Stimulated activated effector memory CD8-positive, alpha-beta T cell treated with anti-CD3 and anti-CD28 coated beads, Interleukin-12 subunit alpha, Interleukin-12 subunit beta, amount 100 ng/mL, for 72 hours (primary cell): ENCODE measurements at regions not wholly inside any gene's neighbourhood (a gene's known extent, or its start where the extent isn't known, plus 50 kb on each side); places are given as distances from the start of the nearest gene placed in this dataset.

Experiments used
- ATAC-seq: fragments of 150-1000 bp; cut with Tn5 transposase; 2 replicates; pipeline ENCODE4 v1.10.0; 2021
- DNase-seq, 2 donors: peaks; one replicate each; pipeline ENCODE4 v3.0.0; 2021 to 2022; ENCODE audit warnings: low spot score in 2 of 2
- H3K27ac Mint-ChIP-seq: one replicate; pipeline ENCODE4 v1.8.0; 2022; ENCODE audit warnings: mild to moderate bottlenecking, mixed read lengths
- H3K36me3 Mint-ChIP-seq: one replicate; pipeline ENCODE4 v1.8.0; 2022; ENCODE audit warnings: mild to moderate bottlenecking, mixed read lengths
- H3K4me1 Mint-ChIP-seq: one replicate; pipeline ENCODE4 v1.8.0; 2022; ENCODE audit warnings: mixed read lengths
- H3K4me3 Mint-ChIP-seq: one replicate; pipeline ENCODE4 v1.8.0; 2022; ENCODE audit warnings: mild to moderate bottlenecking, mixed read lengths
- H3K9me3 Mint-ChIP-seq: one replicate; pipeline ENCODE4 v1.8.0; 2022; ENCODE audit warnings: mixed read lengths

- ATAC-seq: no peak
- Mint-ChIP-seq H3K36me3 (no peaks in the 10 kb centered on the region), H3K4me3 (no peak overlapping the region), H3K27ac (no peak overlapping the region), H3K4me1 (no peaks in the 10 kb centered on the region), H3K9me3 (peaks cover 7% of the 10 kb centered on the region)
- no peak for DNase-seq
Measured at GRCh38 chr5:114060866-114061265, 301.0 kb upstream of the KCNN2 start.

- no peak for DNase-seq
- Mint-ChIP-seq H3K27ac (no peak overlapping the region), H3K4me1 (no peaks in the 10 kb centered on the region), H3K4me3 (no peak overlapping the region), H3K9me3 (peaks cover 3% of the 10 kb centered on the region), H3K36me3 (no peaks in the 10 kb centered on the region)
- ATAC-seq: no peak
Measured at GRCh38 chr5:114062932-114063867, 298.7 kb upstream of the KCNN2 start.

- Mint-ChIP-seq H3K4me3 (no peak overlapping the region), H3K9me3 (no peaks in the 10 kb centered on the region), H3K27ac (no peak overlapping the region), H3K36me3 (no peaks in the 10 kb centered on the region), H3K4me1 (no peaks in the 10 kb centered on the region)
- ATAC-seq (no peak), DNase-seq (no peak)
Measured at GRCh38 chr5:114065912-114066311, 296.0 kb upstream of the KCNN2 start.

GRCh38 chr5:114070093-114070722, 291.7 kb upstream of the KCNN2 start:
- no peaks in the 10 kb centered on the region for H3K9me3 Mint-ChIP-seq

GRCh38 chr5:114089259-114089658, 272.6 kb upstream of the KCNN2 start:
- H3K9me3 Mint-ChIP-seq: peaks cover 14% of the 10 kb centered on the region
- DNase-seq (no peak), ATAC-seq (no peak)
- H3K36me3 Mint-ChIP-seq: no peaks in the 10 kb centered on the region
- H3K27ac Mint-ChIP-seq: no peak overlapping the region
- no peaks in the 10 kb centered on the region for H3K4me1 Mint-ChIP-seq
- H3K4me3 Mint-ChIP-seq: no peak overlapping the region

More at GRCh38 chr5:114070093-114070722, 291.7 kb upstream of the KCNN2 start:
- ATAC-seq: no peak
- DNase-seq: no peak
- H3K27ac Mint-ChIP-seq: no peak overlapping the region
- no peaks in the 10 kb centered on the region for H3K4me1 Mint-ChIP-seq
- H3K36me3 Mint-ChIP-seq: no peaks in the 10 kb centered on the region
- H3K4me3 Mint-ChIP-seq: no peak overlapping the region

- Mint-ChIP-seq H3K27ac (no peak overlapping the region), H3K4me3 (no peak overlapping the region), H3K4me1 (no peaks in the 10 kb centered on the region), H3K36me3 (no peaks in the 10 kb centered on the region), H3K9me3 (peaks cover 11% of the 10 kb centered on the region)
- ATAC-seq: no peak
- DNase-seq: no peak
Measured at GRCh38 chr5:114097570-114097969, 264.3 kb upstream of the KCNN2 start.

- ATAC-seq (no peak), DNase-seq (no peak)
- Mint-ChIP-seq H3K4me3 (no peak overlapping the region), H3K36me3 (no peaks in the 10 kb centered on the region), H3K4me1 (no peaks in the 10 kb centered on the region), H3K9me3 (peaks cover 4% of the 10 kb centered on the region), H3K27ac (no peak overlapping the region)
Measured at GRCh38 chr5:114099161-114099560, 262.7 kb upstream of the KCNN2 start.

GRCh38 chr5:114101153-114101552, 260.7 kb upstream of the KCNN2 start:
- DNase-seq (no peak), ATAC-seq (no peak)
- no peaks in the 10 kb centered on the region for H3K36me3 Mint-ChIP-seq
- no peak overlapping the region for H3K4me3 Mint-ChIP-seq
- no peak overlapping the region for H3K27ac Mint-ChIP-seq
- H3K4me1 Mint-ChIP-seq: no peaks in the 10 kb centered on the region
- H3K9me3 Mint-ChIP-seq: peaks cover 4% of the 10 kb centered on the region

GRCh38 chr5:114113604-114114003, 248.3 kb upstream of the KCNN2 start:
- ATAC-seq (no peak), DNase-seq (no peak)
- H3K9me3 Mint-ChIP-seq: peaks cover 8% of the 10 kb centered on the region
- H3K36me3 Mint-ChIP-seq: no peaks in the 10 kb centered on the region
- H3K27ac Mint-ChIP-seq: no peak overlapping the region
- H3K4me1 Mint-ChIP-seq: no peaks in the 10 kb centered on the region
- H3K4me3 Mint-ChIP-seq: no peak overlapping the region

- DNase-seq (no peak), ATAC-seq (no peak)
- H3K4me3 Mint-ChIP-seq: no peak overlapping the region
Measured at GRCh38 chr5:114116981-114117380, 244.9 kb upstream of the KCNN2 start.

GRCh38 chr5:114118511-114118910, 243.4 kb upstream of the KCNN2 start:
- Mint-ChIP-seq H3K36me3 (no peaks in the 10 kb centered on the region), H3K9me3 (peaks cover 15% of the 10 kb centered on the region), H3K4me3 (no peak overlapping the region), H3K4me1 (no peaks in the 10 kb centered on the region), H3K27ac (no peak overlapping the region)
- DNase-seq (no peak), ATAC-seq (no peak)

More at GRCh38 chr5:114116981-114117380, 244.9 kb upstream of the KCNN2 start:
- no peak overlapping the region for H3K27ac Mint-ChIP-seq
- no peaks in the 10 kb centered on the region for H3K4me1 Mint-ChIP-seq
- peaks cover 18% of the 10 kb centered on the region for H3K9me3 Mint-ChIP-seq
- H3K36me3 Mint-ChIP-seq: no peaks in the 10 kb centered on the region

GRCh38 chr5:114120166-114120565, 241.7 kb upstream of the KCNN2 start:
- peaks cover 19% of the 10 kb centered on the region for H3K9me3 Mint-ChIP-seq
- H3K4me3 Mint-ChIP-seq: no peak overlapping the region
- H3K27ac Mint-ChIP-seq: no peak overlapping the region
- no peaks in the 10 kb centered on the region for H3K36me3 Mint-ChIP-seq
- no peak for DNase-seq
- no peak for ATAC-seq
- H3K4me1 Mint-ChIP-seq: no peaks in the 10 kb centered on the region

- H3K36me3 Mint-ChIP-seq: no peaks in the 10 kb centered on the region
- no peak for ATAC-seq
- no peak overlapping the region for H3K4me3 Mint-ChIP-seq
- H3K4me1 Mint-ChIP-seq: no peaks in the 10 kb centered on the region
- peaks cover 20% of the 10 kb centered on the region for H3K9me3 Mint-ChIP-seq
- no peak overlapping the region for H3K27ac Mint-ChIP-seq
- DNase-seq: no peak
Measured at GRCh38 chr5:114122852-114123251, 239.0 kb upstream of the KCNN2 start.

- no peak for DNase-seq
- Mint-ChIP-seq H3K27ac (no peak overlapping the region), H3K4me1 (no peaks in the 10 kb centered on the region), H3K36me3 (no peaks in the 10 kb centered on the region), H3K4me3 (no peak overlapping the region), H3K9me3 (peaks cover 24% of the 10 kb centered on the region)
- ATAC-seq: no peak
Measured at GRCh38 chr5:114123654-114124053, 238.2 kb upstream of the KCNN2 start.

GRCh38 chr5:114146398-114146797, 215.5 kb upstream of the KCNN2 start:
- Mint-ChIP-seq H3K27ac (no peak overlapping the region), H3K9me3 (peaks cover 17% of the 10 kb centered on the region), H3K36me3 (no peaks in the 10 kb centered on the region), H3K4me1 (no peaks in the 10 kb centered on the region), H3K4me3 (no peak overlapping the region)
- DNase-seq (no peak), ATAC-seq (no peak)

GRCh38 chr5:114148253-114148652, 213.6 kb upstream of the KCNN2 start:
- DNase-seq (no peak), ATAC-seq (no peak)
- H3K9me3 Mint-ChIP-seq: peaks cover 24% of the 10 kb centered on the region
- no peaks in the 10 kb centered on the region for H3K4me1 Mint-ChIP-seq
- H3K36me3 Mint-ChIP-seq: no peaks in the 10 kb centered on the region
- H3K27ac Mint-ChIP-seq: no peak overlapping the region
- H3K4me3 Mint-ChIP-seq: no peak overlapping the region
